ENCODE measurements at regions not wholly inside any gene's neighbourhood (a gene's known extent, or its start where the extent isn't known, plus 50 kb on each side); places are given as distances from the start of the nearest gene placed in this dataset.
"Not testable (repeated sequence)": the region's sequence is repeated elsewhere in the genome, so short reads cannot be mapped to it uniquely, and the experiment has no call there.

DNA sequence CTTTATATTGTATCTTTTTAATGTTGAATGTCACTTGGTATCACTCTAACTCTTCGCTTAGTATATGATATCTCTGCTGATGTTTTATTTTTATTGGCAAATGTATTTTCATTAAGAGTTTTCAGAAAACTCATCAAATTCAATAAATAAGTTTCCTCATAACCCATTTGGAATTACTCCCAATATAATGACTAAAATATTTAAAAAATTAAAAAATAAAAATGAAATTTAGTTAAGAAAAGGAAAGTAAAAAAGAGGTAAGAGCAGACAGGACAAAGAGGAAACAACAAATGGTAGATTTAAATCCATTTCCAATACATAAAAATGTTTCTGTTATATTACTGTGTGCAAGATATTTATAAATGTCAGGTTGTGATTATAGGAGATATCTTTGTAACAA lies 548.9 kb upstream of the SPRY2 start:
- WGBS (ENCODE audit: insufficient coverage, insufficient read length): no CpG with 5 or more reads among the region's 1 CpG

GRCh38 chr13:80888390-80888789 lies 547.5 kb upstream of the SPRY2 start:
- Histone ChIP-seq H3K4me1 (ENCODE audit: control insufficient read depth, insufficient read depth, low read length) (no peaks in the 10 kb centered on the region), H3K36me3 (ENCODE audit: control insufficient read depth, insufficient read depth, low read length) (no peaks in the 10 kb centered on the region), H3K9me3 (ENCODE audit: control insufficient read depth, insufficient read depth, low read length) (no peaks in the 10 kb centered on the region), H3K4me3 (ENCODE audit: low read length) (no peak overlapping the region), H3K27ac (ENCODE audit: low read length) (no peak overlapping the region), H3K27me3 (ENCODE audit: control insufficient read depth, insufficient read depth, low read length) (no peaks in the 10 kb centered on the region)
- no peak for DNase-seq (ENCODE audit: low read depth, low spot score)
- WGBS (ENCODE audit: insufficient coverage, insufficient read length): no CpG with 5 or more reads among the region's 2 CpGs

More for the DNA sequence above, 548.9 kb upstream of the SPRY2 start:
- H3K36me3 ChIP-seq (ENCODE audit: control insufficient read depth, insufficient read depth, low read length): no peaks in the 10 kb centered on the region
- H3K4me1 ChIP-seq (ENCODE audit: control insufficient read depth, insufficient read depth, low read length): no peaks in the 10 kb centered on the region
- H3K27me3 ChIP-seq (ENCODE audit: control insufficient read depth, insufficient read depth, low read length): no peaks in the 10 kb centered on the region
- DNase-seq (ENCODE audit: low read depth, low spot score): no peak
- no peaks in the 10 kb centered on the region for H3K9me3 ChIP-seq (ENCODE audit: control insufficient read depth, insufficient read depth, low read length)
- H3K4me3 ChIP-seq (ENCODE audit: low read length): no peak overlapping the region
- no peak overlapping the region for H3K27ac ChIP-seq (ENCODE audit: low read length)

DNA sequence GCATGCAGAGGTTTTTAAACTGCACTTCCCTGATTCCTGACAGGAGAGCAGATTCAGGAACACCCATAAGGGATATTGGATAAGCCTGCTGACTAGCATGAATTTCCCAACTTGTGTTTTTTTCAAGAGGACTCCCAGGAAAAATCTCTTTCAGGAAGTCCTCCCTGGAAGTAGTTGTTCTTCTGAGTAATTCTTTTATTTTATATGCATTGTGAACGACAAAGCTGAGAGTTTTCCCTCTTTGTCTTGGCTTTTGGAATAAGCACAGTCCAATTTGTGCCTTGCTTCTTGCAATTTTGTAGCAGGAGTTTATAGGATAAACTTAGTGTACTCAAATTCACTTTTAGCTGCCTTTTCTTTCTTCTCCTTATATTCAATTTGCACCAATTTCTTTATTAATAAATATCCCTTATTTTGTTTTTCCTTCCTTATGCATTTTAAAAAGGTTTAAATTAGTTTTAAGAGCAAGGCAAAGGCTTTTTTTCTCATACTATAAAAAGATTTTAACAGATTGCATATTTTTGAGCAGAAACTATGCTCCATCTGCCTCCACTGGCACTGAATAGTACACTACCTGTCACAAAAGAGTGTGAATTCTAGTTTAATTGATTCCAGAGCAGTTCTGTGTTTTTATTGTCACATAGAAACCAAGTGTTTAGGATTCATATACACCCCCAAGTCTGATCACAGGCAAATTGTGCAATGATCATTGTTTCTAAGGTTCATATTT lies 543.3 kb upstream of the SPRY2 start:
- no peak for DNase-seq (ENCODE audit: low read depth, low spot score)
- no peak overlapping the region for H3K4me3 ChIP-seq (ENCODE audit: low read length)
- H3K27me3 ChIP-seq (ENCODE audit: control insufficient read depth, insufficient read depth, low read length): no peaks in the 10 kb centered on the region
- H3K4me1 ChIP-seq (ENCODE audit: control insufficient read depth, insufficient read depth, low read length): no peaks in the 10 kb centered on the region
- H3K9me3 ChIP-seq (ENCODE audit: control insufficient read depth, insufficient read depth, low read length): no peaks in the 10 kb centered on the region
- H3K36me3 ChIP-seq (ENCODE audit: control insufficient read depth, insufficient read depth, low read length): no peaks in the 10 kb centered on the region
- H3K27ac ChIP-seq (ENCODE audit: low read length): no peak overlapping the region
- WGBS (ENCODE audit: insufficient coverage, insufficient read length): no CpG with 5 or more reads among the region's 1 CpG

GRCh38 chr13:80883545-80883944 lies 542.6 kb upstream of the SPRY2 start:
- H3K36me3 ChIP-seq (ENCODE audit: control insufficient read depth, insufficient read depth, low read length): no peaks in the 10 kb centered on the region
- H3K27ac ChIP-seq (ENCODE audit: low read length): no peak overlapping the region
- no peak overlapping the region for H3K4me3 ChIP-seq (ENCODE audit: low read length)
- no peaks in the 10 kb centered on the region for H3K27me3 ChIP-seq (ENCODE audit: control insufficient read depth, insufficient read depth, low read length)
- no peak for DNase-seq (ENCODE audit: low read depth, low spot score)
- H3K4me1 ChIP-seq (ENCODE audit: control insufficient read depth, insufficient read depth, low read length): no peaks in the 10 kb centered on the region
- no peaks in the 10 kb centered on the region for H3K9me3 ChIP-seq (ENCODE audit: control insufficient read depth, insufficient read depth, low read length)

- Histone ChIP-seq H3K4me1 (ENCODE audit: control insufficient read depth, insufficient read depth, low read length) (no peaks in the 10 kb centered on the region), H3K27ac (ENCODE audit: low read length) (no peak overlapping the region), H3K36me3 (ENCODE audit: control insufficient read depth, insufficient read depth, low read length) (no peaks in the 10 kb centered on the region), H3K27me3 (ENCODE audit: control insufficient read depth, insufficient read depth, low read length) (no peaks in the 10 kb centered on the region), H3K9me3 (ENCODE audit: control insufficient read depth, insufficient read depth, low read length) (no peaks in the 10 kb centered on the region), H3K4me3 (ENCODE audit: low read length) (no peak overlapping the region)
- DNase-seq (ENCODE audit: low read depth, low spot score): no peak
These were observed 541.1 kb upstream of the SPRY2 start for GRCh38 chr13:80881942-80882445.

- no peak overlapping the region for H3K4me3 ChIP-seq (ENCODE audit: low read length)
- DNase-seq (ENCODE audit: low read depth, low spot score): no peak
- no peaks in the 10 kb centered on the region for H3K36me3 ChIP-seq (ENCODE audit: control insufficient read depth, insufficient read depth, low read length)
- no peaks in the 10 kb centered on the region for H3K9me3 ChIP-seq (ENCODE audit: control insufficient read depth, insufficient read depth, low read length)
- H3K27me3 ChIP-seq (ENCODE audit: control insufficient read depth, insufficient read depth, low read length): no peaks in the 10 kb centered on the region
- H3K27ac ChIP-seq (ENCODE audit: low read length): no peak overlapping the region
- no peaks in the 10 kb centered on the region for H3K4me1 ChIP-seq (ENCODE audit: control insufficient read depth, insufficient read depth, low read length)
These were observed 540.6 kb upstream of the SPRY2 start for GRCh38 chr13:80881495-80881894.

DNA sequence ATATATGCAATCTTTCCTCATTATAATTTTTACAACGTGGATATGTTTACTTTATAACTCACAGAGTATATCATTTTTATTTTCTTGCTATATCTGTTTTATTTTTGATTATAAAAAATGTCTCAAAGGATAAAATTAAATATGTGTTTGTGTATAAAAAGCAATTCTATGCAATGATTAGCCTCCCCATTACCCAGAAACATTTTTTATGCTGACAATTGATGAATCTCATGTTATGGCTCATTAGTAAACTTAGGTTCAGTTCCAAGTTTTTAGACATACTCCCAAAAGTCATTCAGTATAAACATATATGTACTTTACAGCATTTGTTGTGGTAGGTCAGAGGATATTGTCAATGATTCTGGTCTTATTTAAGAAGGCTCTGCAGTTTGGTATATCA lies 540.1 kb upstream of the SPRY2 start:
- Histone ChIP-seq H3K36me3 (ENCODE audit: control insufficient read depth, insufficient read depth, low read length) (no peaks in the 10 kb centered on the region), H3K4me1 (ENCODE audit: control insufficient read depth, insufficient read depth, low read length) (no peaks in the 10 kb centered on the region), H3K9me3 (ENCODE audit: control insufficient read depth, insufficient read depth, low read length) (no peaks in the 10 kb centered on the region), H3K4me3 (ENCODE audit: low read length) (no peak overlapping the region), H3K27ac (ENCODE audit: low read length) (no peak overlapping the region), H3K27me3 (ENCODE audit: control insufficient read depth, insufficient read depth, low read length) (no peaks in the 10 kb centered on the region)
- no peak for DNase-seq (ENCODE audit: low read depth, low spot score)
- no CpG with 5 or more reads among the region's 1 CpG for WGBS (ENCODE audit: insufficient coverage, insufficient read length)

GRCh38 chr13:80877944-80878241 lies 537.0 kb upstream of the SPRY2 start:
- no peak for DNase-seq (ENCODE audit: low read depth, low spot score)
- Histone ChIP-seq H3K36me3 (ENCODE audit: control insufficient read depth, insufficient read depth, low read length) (no peaks in the 10 kb centered on the region), H3K4me1 (ENCODE audit: control insufficient read depth, insufficient read depth, low read length) (no peaks in the 10 kb centered on the region), H3K27me3 (ENCODE audit: control insufficient read depth, insufficient read depth, low read length) (no peaks in the 10 kb centered on the region), H3K27ac (ENCODE audit: low read length) (no peak overlapping the region), H3K4me3 (ENCODE audit: low read length) (no peak overlapping the region), H3K9me3 (ENCODE audit: control insufficient read depth, insufficient read depth, low read length) (no peaks in the 10 kb centered on the region)

GRCh38 chr13:80877209-80877943 lies 536.5 kb upstream of the SPRY2 start:
- no peaks in the 10 kb centered on the region for H3K27me3 ChIP-seq (ENCODE audit: control insufficient read depth, insufficient read depth, low read length)
- H3K4me3 ChIP-seq (ENCODE audit: low read length): no peak overlapping the region
- no peak overlapping the region for H3K27ac ChIP-seq (ENCODE audit: low read length)
- H3K4me1 ChIP-seq (ENCODE audit: control insufficient read depth, insufficient read depth, low read length): no peaks in the 10 kb centered on the region
- no peaks in the 10 kb centered on the region for H3K36me3 ChIP-seq (ENCODE audit: control insufficient read depth, insufficient read depth, low read length)
- 100% methylated on average over 1 of the region's 3 CpGs for WGBS (ENCODE audit: insufficient coverage, insufficient read length)
- DNase-seq (ENCODE audit: low read depth, low spot score): no peak
- no peaks in the 10 kb centered on the region for H3K9me3 ChIP-seq (ENCODE audit: control insufficient read depth, insufficient read depth, low read length)

- Histone ChIP-seq H3K9me3 (ENCODE audit: control insufficient read depth, insufficient read depth, low read length) (no peaks in the 10 kb centered on the region), H3K27ac (ENCODE audit: low read length) (no peak overlapping the region), H3K27me3 (ENCODE audit: control insufficient read depth, insufficient read depth, low read length) (no peaks in the 10 kb centered on the region), H3K4me1 (ENCODE audit: control insufficient read depth, insufficient read depth, low read length) (no peaks in the 10 kb centered on the region), H3K36me3 (ENCODE audit: control insufficient read depth, insufficient read depth, low read length) (no peaks in the 10 kb centered on the region), H3K4me3 (ENCODE audit: low read length) (no peak overlapping the region)
- no peak for DNase-seq (ENCODE audit: low read depth, low spot score)
- no CpG with 5 or more reads among the region's 1 CpG for WGBS (ENCODE audit: insufficient coverage, insufficient read length)
These were observed 532.7 kb upstream of the SPRY2 start for GRCh38 chr13:80873589-80873988.

DNA sequence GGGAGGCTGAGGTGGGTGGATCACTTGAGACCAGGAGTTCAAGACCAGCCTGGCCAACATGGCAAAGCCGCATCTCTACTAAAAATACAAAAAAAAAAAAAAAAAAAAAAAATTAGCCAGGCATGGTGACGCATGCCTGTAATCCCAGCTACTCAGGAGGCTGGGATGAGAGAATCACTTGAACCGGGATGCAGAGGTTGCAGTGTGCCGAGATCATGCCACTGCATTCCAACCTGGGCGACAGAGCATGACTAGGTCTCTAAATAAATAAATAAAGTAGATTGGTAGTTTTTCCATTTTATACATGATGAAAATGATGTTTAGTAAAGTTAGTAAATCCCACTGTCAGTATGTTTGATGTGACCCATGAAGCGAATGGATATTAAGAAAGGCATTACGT lies 531.0 kb upstream of the SPRY2 start:
- DNase-seq (ENCODE audit: low read depth, low spot score); H3K27ac ChIP-seq (ENCODE audit: low read length); H3K4me1 ChIP-seq (ENCODE audit: control insufficient read depth, insufficient read depth, low read length): not testable (repeated sequence)

More for the DNA sequence above, 531.0 kb upstream of the SPRY2 start:
- not testable (repeated sequence) for H3K9me3 ChIP-seq (ENCODE audit: control insufficient read depth, insufficient read depth, low read length); H3K4me3 ChIP-seq (ENCODE audit: low read length); H3K27me3 ChIP-seq (ENCODE audit: control insufficient read depth, insufficient read depth, low read length); H3K36me3 ChIP-seq (ENCODE audit: control insufficient read depth, insufficient read depth, low read length)
- no CpG with 5 or more reads among the region's 7 CpGs for WGBS (ENCODE audit: insufficient coverage, insufficient read length)
